ENCODE measurements at regions not wholly inside any gene's neighbourhood (a gene's known extent, or its start where the extent isn't known, plus 50 kb on each side); places are given as distances from the start of the nearest gene placed in this dataset.

DNA sequence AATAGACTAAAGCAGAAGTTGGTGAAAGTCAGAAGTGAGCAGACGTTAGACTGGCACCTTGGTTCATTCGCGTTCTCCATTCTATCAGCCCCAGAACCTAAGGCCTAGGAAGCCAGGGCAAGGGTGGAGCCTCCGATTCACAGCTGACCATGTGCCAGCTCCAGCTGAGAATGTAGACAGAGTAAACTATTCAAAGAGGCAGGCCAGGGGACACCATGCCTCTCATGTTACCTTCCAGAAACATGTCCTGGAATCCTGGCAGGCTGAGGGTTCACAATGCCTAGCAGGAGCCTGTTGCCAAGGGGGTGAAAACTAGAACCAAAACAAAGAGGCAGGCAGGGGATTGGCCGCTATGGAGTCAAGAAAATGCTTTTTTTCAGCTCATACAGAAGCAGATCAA lies 224.4 kb upstream of the POU2AF2 start:
- RAD21 ChIA-PET (ENCODE audit: low non-redundant PET in 1 of 2, low total read pairs in 2 of 2, uncharacterized antibody in 2 of 2, unreplicated experiment in 2 of 2) = no interaction called here

GRCh38 chr11:111019871-111020670 lies 225.5 kb upstream of the POU2AF2 start:
- ChIA-PET POLR2A (no interaction called here), RAD21 (ENCODE audit: low non-redundant PET in 1 of 2, low total read pairs in 2 of 2, uncharacterized antibody in 2 of 2, unreplicated experiment in 2 of 2) (no interaction called here)

More for the DNA sequence above, 224.4 kb upstream of the POU2AF2 start:
- H3K27me3 ChIP-seq (ENCODE audit: insufficient read depth, low read length) = peaks cover 15% of the 10 kb centered on the region
- no peaks in the 10 kb centered on the region for H3K9me3 ChIP-seq (ENCODE audit: control insufficient read depth in 1 of 2, insufficient read depth in 1 of 2, low read depth in 1 of 2, low read length in 2 of 2)
- ATAC-seq (no peak), DNase-seq (ENCODE audit: low read depth, low spot score) (no peak)
- H3K4me1 ChIP-seq (ENCODE audit: control insufficient read depth in 1 of 2, insufficient read depth in 2 of 2, low read length in 2 of 2) = no peaks in the 10 kb centered on the region
- H3K36me3 ChIP-seq (ENCODE audit: control insufficient read depth in 1 of 2, insufficient read depth in 2 of 2, low read length in 2 of 2) = no peaks in the 10 kb centered on the region
- H3K4me2 ChIP-seq (ENCODE audit: low read length) = no peak overlapping the region
- no peak overlapping the region for H2AFZ ChIP-seq (ENCODE audit: low read depth, low read length, poor library complexity, severe bottlenecking)
- H3K9me2 ChIP-seq (ENCODE audit: insufficient read depth) = no peaks in the 10 kb centered on the region
- POLR2A ChIA-PET = no interaction called here
- intact Hi-C loops (cut with micrococcal nuclease) = no loop called here
- no peaks in the 10 kb centered on the region for H3K79me2 ChIP-seq (ENCODE audit: insufficient read depth, low read length)
- no peak overlapping the region for H3K27ac ChIP-seq (ENCODE audit: low read depth, low read length)
- no peak overlapping the region for H3K4me3 ChIP-seq (replicated peaks in 1 of 2; ENCODE audit: low read depth in 1 of 2, low read length in 2 of 2)
- H3K9ac ChIP-seq (ENCODE audit: low read length) = no peak overlapping the region
- BruUV-seq (replicated peaks) = no TSS peak
- CTCF ChIA-PET = no interaction called here
- H4K20me1 ChIP-seq (ENCODE audit: insufficient read depth) = no peaks in the 10 kb centered on the region
- TF ChIP-seq, protein P1, sequence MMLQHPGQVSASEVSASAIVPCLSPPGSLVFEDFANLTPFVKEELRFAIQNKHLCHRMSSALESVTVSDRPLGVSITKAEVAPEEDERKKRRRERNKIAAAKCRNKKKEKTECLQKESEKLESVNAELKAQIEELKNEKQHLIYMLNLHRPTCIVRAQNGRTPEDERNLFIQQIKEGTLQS (IDR thresholded peaks at IDR 0.05) = no peak
- no peak for TF ChIP-seq SRF (IDR thresholded peaks at IDR 0.05; ENCODE audit: low read depth)
- no peak for TF ChIP-seq ELF1 (IDR thresholded peaks at IDR 0.05; ENCODE audit: borderline replicate concordance, low read depth)
- no peak for TF ChIP-seq EZH2phosphoT487 (IDR thresholded peaks at IDR 0.05; ENCODE audit: borderline replicate concordance)
- TF ChIP-seq SIN3A (IDR thresholded peaks at IDR 0.05; ENCODE audit: low read depth) = no peak
- no peak for TF ChIP-seq ZFX (IDR thresholded peaks at IDR 0.05)

More at GRCh38 chr11:111019871-111020670, 225.5 kb upstream of the POU2AF2 start:
- no peak for ATAC-seq
- Histone ChIP-seq H3K27me3 (ENCODE audit: insufficient read depth, low read length) (peaks cover 9% of the 10 kb centered on the region), H3K9me3 (ENCODE audit: control insufficient read depth in 1 of 2, insufficient read depth in 1 of 2, low read depth in 1 of 2, low read length in 2 of 2) (no peaks in the 10 kb centered on the region), H3K79me2 (ENCODE audit: insufficient read depth, low read length) (no peaks in the 10 kb centered on the region), H3K27ac (ENCODE audit: low read depth, low read length) (no peak overlapping the region), H4K20me1 (ENCODE audit: insufficient read depth) (no peaks in the 10 kb centered on the region), H3K4me1 (ENCODE audit: control insufficient read depth in 1 of 2, insufficient read depth in 2 of 2, low read length in 2 of 2) (no peaks in the 10 kb centered on the region), H3K9me2 (ENCODE audit: insufficient read depth) (no peaks in the 10 kb centered on the region), H2AFZ (ENCODE audit: low read depth, low read length, poor library complexity, severe bottlenecking) (no peak overlapping the region), H3K4me2 (ENCODE audit: low read length) (no peak overlapping the region), H3K36me3 (ENCODE audit: control insufficient read depth in 1 of 2, insufficient read depth in 2 of 2, low read length in 2 of 2) (no peaks in the 10 kb centered on the region), H3K4me3 (replicated peaks in 1 of 2; ENCODE audit: low read depth in 1 of 2, low read length in 2 of 2) (no peak overlapping the region), H3K9ac (ENCODE audit: low read length) (no peak overlapping the region)
- TF ChIP-seq, protein P2, sequence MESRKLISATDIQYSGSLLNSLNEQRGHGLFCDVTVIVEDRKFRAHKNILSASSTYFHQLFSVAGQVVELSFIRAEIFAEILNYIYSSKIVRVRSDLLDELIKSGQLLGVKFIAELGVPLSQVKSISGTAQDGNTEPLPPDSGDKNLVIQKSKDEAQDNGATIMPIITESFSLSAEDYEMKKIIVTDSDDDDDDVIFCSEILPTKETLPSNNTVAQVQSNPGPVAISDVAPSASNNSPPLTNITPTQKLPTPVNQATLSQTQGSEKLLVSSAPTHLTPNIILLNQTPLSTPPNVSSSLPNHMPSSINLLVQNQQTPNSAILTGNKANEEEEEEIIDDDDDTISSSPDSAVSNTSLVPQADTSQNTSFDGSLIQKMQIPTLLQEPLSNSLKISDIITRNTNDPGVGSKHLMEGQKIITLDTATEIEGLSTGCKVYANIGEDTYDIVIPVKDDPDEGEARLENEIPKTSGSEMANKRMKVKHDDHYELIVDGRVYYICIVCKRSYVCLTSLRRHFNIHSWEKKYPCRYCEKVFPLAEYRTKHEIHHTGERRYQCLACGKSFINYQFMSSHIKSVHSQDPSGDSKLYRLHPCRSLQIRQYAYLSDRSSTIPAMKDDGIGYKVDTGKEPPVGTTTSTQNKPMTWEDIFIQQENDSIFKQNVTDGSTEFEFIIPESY (IDR thresholded peaks at IDR 0.05; ENCODE audit: extremely low read depth, insufficient replicate concordance, low read length) = no peak
- TF ChIP-seq RAD21 (IDR thresholded peaks at IDR 0.05; ENCODE audit: low read depth) (no peak), CTCF (IDR thresholded peaks at IDR 0.05 in 2 of 3, conservative IDR thresholded peaks at IDR 0.05 in 1 of 3; ENCODE audit: borderline replicate concordance in 1 of 3, insufficient read depth in 1 of 3, low read depth in 2 of 3, low read length in 2 of 3) (no peak), EZH2 (IDR thresholded peaks at IDR 0.05) (no peak), ZFX (IDR thresholded peaks at IDR 0.05) (no peak), JUND (IDR thresholded peaks at IDR 0.05) (no peak), MAX (IDR thresholded peaks at IDR 0.05) (no peak)
- no peak for DNase-seq (ENCODE audit: low read depth, low spot score)
- no TSS peak for BruUV-seq (replicated peaks)
- CTCF ChIA-PET = no interaction called here
- intact Hi-C loops (cut with micrococcal nuclease) = no loop called here
